BLaER1 treated with 17β-estradiol and CSF1 and Interleukin-3, amounts not matched to agents 10 nM and 100 nM (cell line): ENCODE measurements at regions not wholly inside any gene's neighbourhood (a gene's known extent, or its start where the extent isn't known, plus 50 kb on each side); places are given as distances from the start of the nearest gene placed in this dataset.
"Not testable (repeated sequence)": the region's sequence is repeated elsewhere in the genome, so short reads cannot be mapped to it uniquely, and the experiment has no call there.

Experiments used
- H3K27ac ChIP-seq, 11 experiments: shearing (Covaris generic); formaldehyde crosslinking; 2 replicates each; pipeline ENCODE4 v1.8.1; 2022
- H3K27me3 ChIP-seq, 11 experiments: shearing (Covaris generic); formaldehyde crosslinking; 2 replicates each; pipeline ENCODE4 v1.8.1; 2022
- H3K36me3 ChIP-seq, 11 experiments: shearing (Covaris generic); formaldehyde crosslinking; 2 replicates each; pipeline ENCODE4 v1.8.1; 2022
- H3K4me1 ChIP-seq, 10 experiments: shearing (Covaris generic); formaldehyde crosslinking; 2 replicates each; pipeline ENCODE4 v1.8.1; 2022
- H3K4me2 ChIP-seq, 11 experiments: shearing (Covaris generic); formaldehyde crosslinking; 2 replicates each; pipeline ENCODE4 v1.8.1; 2022
- H3K4me3 ChIP-seq, 10 experiments: shearing (Covaris generic); formaldehyde crosslinking; 2 replicates each; pipeline ENCODE4 v1.8.1; 2022
- H3K9ac ChIP-seq, 11 experiments: shearing (Covaris generic); formaldehyde crosslinking; 2 replicates each; pipeline ENCODE4 v1.8.1; 2022
- H3K9me3 ChIP-seq, 11 experiments: shearing (Covaris generic); formaldehyde crosslinking; replicated peaks in 1 of 11; 2 replicates each; pipeline ENCODE4 v1.8.1; 2022
- H4K20me1 ChIP-seq, 11 experiments: shearing (Covaris generic); formaldehyde crosslinking; 2 replicates each; pipeline ENCODE4 v1.8.1; 2022
- Cebpa-rat ChIP-seq, 11 experiments: shearing (Covaris generic); IDR thresholded peaks; 2 replicates each; pipeline ENCODE4 v1.8.1; 2022

DNA sequence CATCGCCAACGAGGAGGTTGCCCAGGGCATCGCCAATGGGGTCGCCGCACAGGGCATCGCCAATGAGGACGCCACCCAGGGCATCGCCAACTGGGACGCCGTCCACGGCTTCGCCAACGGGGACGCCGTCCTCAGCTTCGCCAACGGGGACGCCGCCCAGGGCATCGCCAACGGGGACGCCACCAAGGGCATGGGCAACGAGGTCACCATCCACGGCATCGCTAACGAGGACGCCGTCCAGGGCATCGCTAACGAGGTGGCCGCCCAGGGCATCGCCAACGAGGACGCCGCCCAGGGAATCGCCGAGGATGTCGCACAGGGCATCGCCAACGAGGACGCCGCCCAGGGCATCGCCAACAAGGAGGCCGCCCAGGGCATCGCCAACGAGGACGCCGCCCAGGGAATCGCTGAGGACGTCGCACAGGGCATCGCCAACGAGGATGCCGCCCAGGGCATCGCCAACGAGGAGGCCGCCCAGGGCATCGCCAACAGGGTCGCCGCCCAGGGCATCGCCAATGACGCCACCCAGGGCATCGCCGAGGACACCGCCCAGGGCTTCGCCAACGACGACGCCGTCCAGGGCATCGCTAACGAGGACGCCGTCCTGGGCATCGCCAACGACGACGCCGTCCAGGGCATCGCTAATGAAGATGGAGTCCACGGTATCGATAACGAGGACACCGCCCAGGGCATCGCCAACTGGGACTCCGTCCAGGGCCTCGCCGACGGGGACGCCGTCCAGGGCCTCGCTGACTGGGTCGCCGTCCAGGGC, 945.7 kb downstream of the TUBA3C start:
- no peaks in the 10 kb centered on the region for H4K20me1 ChIP-seq
- peaks cover 50 to 54% (median 53%) of the 10 kb centered on the region in 11 experiments for H3K9me3 ChIP-seq
- no peak overlapping the region for H3K27ac ChIP-seq
- no peak overlapping the region for H3K4me2 ChIP-seq
- H3K36me3 ChIP-seq, result no peaks in the 10 kb centered on the region
- H3K4me3 ChIP-seq, result no peak overlapping the region
- H3K4me1 ChIP-seq, result no peaks in the 10 kb centered on the region
- TF ChIP-seq Cebpa-rat (IDR thresholded peaks at IDR 0.05), result no peak
- no peaks in the 10 kb centered on the region for H3K27me3 ChIP-seq
- no peak overlapping the region for H3K9ac ChIP-seq

DNA sequence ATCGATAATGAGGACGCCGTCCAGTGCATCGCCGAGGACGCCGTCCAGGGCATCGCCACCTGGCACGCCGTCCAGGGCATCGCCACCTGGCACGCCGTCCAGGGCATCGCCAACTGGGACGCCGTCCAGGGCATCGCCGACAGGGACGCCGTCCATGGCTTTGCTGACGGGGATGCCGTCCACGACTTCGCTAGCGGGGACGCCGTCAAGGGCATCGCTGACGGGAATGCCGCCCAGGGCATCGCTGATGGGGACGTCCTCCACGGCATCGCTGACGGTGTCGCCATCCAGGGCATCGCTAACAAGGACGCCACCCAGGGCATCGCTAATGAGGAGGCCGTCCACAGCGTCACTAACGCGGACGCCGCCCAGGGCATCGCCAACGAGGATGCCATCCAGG, 946.5 kb downstream of the TUBA3C start:
- TF ChIP-seq Cebpa-rat (IDR thresholded peaks at IDR 0.05), result no peak
- H3K9me3 ChIP-seq, result peaks cover 50 to 54% (median 53%) of the 10 kb centered on the region in 11 experiments
- H4K20me1 ChIP-seq, result no peaks in the 10 kb centered on the region
- H3K4me2 ChIP-seq, result no peak overlapping the region
- H3K4me3 ChIP-seq, result no peak overlapping the region
- no peak overlapping the region for H3K27ac ChIP-seq
- no peaks in the 10 kb centered on the region for H3K4me1 ChIP-seq
- no peak overlapping the region for H3K9ac ChIP-seq
- no peaks in the 10 kb centered on the region for H3K27me3 ChIP-seq
- H3K36me3 ChIP-seq, result no peaks in the 10 kb centered on the region

DNA sequence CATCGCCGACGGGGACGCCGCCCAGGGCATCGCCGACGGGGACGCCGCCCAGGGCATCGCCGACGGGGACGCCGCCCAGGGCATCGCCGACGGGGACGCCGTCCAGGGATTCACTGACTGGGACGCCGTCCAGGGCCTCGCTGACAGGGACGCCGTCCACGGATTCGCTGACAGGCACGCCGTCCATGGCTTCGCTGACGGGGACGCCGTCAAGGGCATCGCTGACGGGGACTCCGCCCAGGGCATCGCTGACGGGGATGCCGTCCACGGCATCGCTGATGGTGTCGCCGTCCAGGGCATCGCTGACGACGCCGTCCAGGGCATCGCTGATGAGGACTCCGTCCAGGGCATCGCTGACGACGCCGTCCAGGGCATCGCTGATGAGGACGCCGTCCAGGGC, 947.2 kb downstream of the TUBA3C start:
- H3K27ac ChIP-seq, H3K4me2 ChIP-seq, H3K4me3 ChIP-seq: not testable (repeated sequence)

DNA sequence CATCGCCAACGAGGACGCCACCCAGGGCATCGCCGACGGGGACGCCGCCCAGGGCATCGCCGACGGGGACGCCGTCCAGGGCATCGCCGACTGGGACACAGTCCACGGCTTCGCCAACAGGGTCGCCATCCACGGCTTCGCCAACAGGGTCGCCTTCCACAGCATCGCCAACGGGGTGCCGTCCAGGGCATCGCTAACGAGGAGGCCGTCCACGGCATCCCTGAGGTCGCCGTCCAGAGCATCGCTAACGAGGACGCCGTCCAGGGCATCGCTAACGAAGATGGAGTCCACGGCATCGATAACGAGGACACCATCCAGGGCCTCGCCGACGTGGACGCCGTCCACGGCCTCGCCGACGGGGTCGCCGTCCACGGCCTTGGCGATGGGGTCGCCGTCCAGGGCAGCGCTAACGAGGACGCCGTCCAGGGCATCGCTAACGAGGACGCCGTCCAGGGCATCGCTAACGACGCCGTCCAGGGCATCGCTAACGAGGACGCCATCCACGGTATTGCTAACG, 947.8 kb downstream of the TUBA3C start:
- H3K27me3 ChIP-seq, result no peaks in the 10 kb centered on the region

More for the DNA sequence above, 947.2 kb downstream of the TUBA3C start:
- H3K27me3 ChIP-seq, H3K4me1 ChIP-seq, H4K20me1 ChIP-seq, H3K36me3 ChIP-seq, H3K9ac ChIP-seq: not testable (repeated sequence)
- peaks cover 50 to 54% (median 53%) of the 10 kb centered on the region in 11 experiments for H3K9me3 ChIP-seq

DNA sequence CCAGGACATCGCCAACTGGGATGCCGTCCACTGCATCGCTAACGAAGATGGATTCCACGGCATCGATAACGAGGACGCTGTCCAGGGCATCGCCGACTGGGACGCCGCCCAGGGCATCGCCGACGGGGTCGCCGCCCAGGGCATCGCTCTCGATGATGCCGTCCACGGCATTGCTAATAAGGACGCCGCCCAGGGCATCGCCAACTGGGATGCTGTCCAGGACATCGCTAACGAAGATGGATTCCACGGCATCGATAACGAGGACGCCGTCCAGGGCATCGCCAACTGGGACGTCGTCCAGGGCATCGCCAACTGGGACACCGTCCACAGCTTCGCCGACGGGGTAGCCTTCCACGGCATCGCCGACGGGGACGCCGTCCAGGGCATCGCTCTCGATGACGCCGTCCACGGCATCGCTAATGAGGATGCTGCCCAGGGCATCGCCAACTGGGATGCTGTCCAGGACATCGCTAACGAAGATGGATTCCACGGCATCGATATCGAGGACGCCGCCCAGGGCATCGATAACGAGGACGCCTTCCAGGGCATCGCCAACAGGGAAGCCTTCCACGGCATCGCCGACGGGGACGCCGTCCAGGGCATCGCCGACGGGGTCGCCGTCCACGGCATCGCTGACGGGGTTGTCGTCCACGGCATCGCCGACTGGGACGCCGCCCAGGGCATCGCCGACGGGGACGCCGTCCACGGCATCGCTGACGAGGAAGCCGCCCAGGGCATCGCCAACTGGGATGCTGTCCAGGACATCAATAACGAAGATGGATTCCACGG, 948.4 kb downstream of the TUBA3C start:
- H3K9me3 ChIP-seq, result peaks cover 50 to 54% (median 53%) of the 10 kb centered on the region in 11 experiments
- no peaks in the 10 kb centered on the region for H3K27me3 ChIP-seq

More for the DNA sequence above, 947.8 kb downstream of the TUBA3C start:
- Histone ChIP-seq H3K9me3 (peaks cover 50 to 54% (median 53%) of the 10 kb centered on the region in 11 experiments), H3K27ac (no peak overlapping the region), H4K20me1 (no peaks in the 10 kb centered on the region), H3K4me3 (no peak overlapping the region), H3K4me1 (no peaks in the 10 kb centered on the region), H3K4me2 (no peak overlapping the region), H3K9ac (no peak overlapping the region), H3K36me3 (no peaks in the 10 kb centered on the region)
- no peak for TF ChIP-seq Cebpa-rat (IDR thresholded peaks at IDR 0.05)

DNA sequence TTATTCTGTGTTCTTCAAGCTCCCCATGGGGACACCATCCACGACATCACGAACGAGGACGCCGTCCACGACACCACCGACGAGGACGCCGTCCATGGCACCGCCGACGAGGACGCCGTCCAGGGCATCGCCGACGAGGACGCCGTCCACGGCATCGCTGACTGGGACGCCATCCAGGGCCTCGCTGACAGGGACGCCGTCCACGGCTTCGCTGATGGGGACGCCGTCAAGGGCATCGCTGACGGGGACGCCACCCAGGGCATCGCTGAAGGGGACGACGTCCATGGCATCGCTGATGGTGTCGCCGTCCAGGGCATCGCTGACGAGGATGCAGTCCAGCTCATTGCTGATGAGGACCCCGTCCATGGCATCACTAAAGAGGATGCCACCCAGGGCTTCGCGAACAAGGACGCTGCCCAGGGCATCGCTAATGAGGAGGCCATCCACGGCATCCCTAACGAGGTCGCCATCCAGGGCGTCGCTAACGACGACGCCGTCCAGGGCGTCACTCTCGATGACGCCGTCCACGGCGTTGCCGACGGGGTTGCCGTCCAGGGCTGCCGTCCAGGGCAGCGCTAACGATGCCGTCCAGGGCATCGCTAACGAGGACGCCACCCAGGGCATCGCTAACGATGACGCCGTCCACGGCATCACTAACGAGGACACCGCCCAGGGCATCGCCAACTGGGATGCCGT, 949.2 kb downstream of the TUBA3C start:
- H3K9me3 ChIP-seq, result peaks cover 50 to 54% (median 53%) of the 10 kb centered on the region in 11 experiments
- no peaks in the 10 kb centered on the region for H3K4me1 ChIP-seq
- H3K9ac ChIP-seq, result no peak overlapping the region
- H3K27ac ChIP-seq, result no peak overlapping the region
- H3K36me3 ChIP-seq, result no peaks in the 10 kb centered on the region
- no peaks in the 10 kb centered on the region for H3K27me3 ChIP-seq
- TF ChIP-seq Cebpa-rat (IDR thresholded peaks at IDR 0.05), result no peak
- H4K20me1 ChIP-seq, result no peaks in the 10 kb centered on the region
- no peak overlapping the region for H3K4me2 ChIP-seq
- H3K4me3 ChIP-seq, result no peak overlapping the region

More for the DNA sequence above, 948.4 kb downstream of the TUBA3C start:
- Histone ChIP-seq H3K9ac (no peak overlapping the region), H3K4me1 (no peaks in the 10 kb centered on the region), H3K4me3 (no peak overlapping the region), H3K27ac (no peak overlapping the region), H4K20me1 (no peaks in the 10 kb centered on the region), H3K36me3 (no peaks in the 10 kb centered on the region), H3K4me2 (no peak overlapping the region)
- TF ChIP-seq Cebpa-rat (IDR thresholded peaks at IDR 0.05), result no peak

DNA sequence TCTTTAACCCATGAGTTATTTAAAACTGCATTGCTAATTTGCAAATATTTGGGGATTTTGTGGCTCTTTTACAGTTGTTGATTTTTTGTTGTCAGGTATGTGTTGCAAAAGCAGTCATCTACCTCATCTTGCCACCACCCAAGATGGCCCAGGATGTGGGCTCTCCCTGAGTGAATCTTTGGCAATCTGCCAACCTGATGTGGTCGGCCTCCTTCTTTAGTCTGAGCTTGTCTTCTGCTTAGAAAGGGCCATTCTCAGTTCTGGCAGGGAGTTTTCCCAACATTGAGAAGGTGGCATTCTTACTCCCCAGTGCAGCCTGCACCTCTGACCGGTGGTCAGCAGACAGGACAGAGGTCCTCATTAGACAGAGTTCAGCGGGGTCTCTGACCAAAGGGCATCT, 957.2 kb downstream of the TUBA3C start:
- H3K9me3 ChIP-seq, H3K9ac ChIP-seq, H3K4me1 ChIP-seq, H3K4me3 ChIP-seq, H4K20me1 ChIP-seq, H3K27me3 ChIP-seq, H3K27ac ChIP-seq, H3K36me3 ChIP-seq: not testable (repeated sequence)
- peak overlapping the region in 6 of 11 experiments; percentile 15 to 39 (median 32); a peak in 8 of 22 replicates for H3K4me2 ChIP-seq

DNA sequence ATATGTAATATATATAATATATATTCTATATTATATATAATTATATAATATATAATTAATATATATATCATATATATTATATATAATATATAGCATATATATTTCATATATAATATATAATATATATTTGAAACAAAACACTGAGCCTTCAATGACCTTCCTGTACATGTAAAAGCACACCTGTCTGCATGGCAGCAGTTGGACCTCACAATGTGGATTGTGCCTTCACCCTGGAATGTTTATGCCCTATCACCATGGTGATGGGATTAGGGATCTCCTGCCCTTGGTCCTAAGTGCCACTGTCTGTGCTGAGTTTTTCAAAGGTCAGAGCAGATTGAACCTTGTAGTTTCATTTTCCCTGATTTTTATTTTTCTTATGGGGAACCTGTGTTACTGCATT, 966.9 kb downstream of the TUBA3C start:
- not testable (repeated sequence) for H3K4me1 ChIP-seq, H3K4me3 ChIP-seq, H4K20me1 ChIP-seq, H3K9ac ChIP-seq, H3K27ac ChIP-seq, H3K36me3 ChIP-seq, H3K4me2 ChIP-seq, H3K27me3 ChIP-seq
- peaks cover 0 to 14% (median 7%) of the 10 kb centered on the region in 11 experiments; a peak in 9 of 22 replicates for H3K9me3 ChIP-seq

DNA sequence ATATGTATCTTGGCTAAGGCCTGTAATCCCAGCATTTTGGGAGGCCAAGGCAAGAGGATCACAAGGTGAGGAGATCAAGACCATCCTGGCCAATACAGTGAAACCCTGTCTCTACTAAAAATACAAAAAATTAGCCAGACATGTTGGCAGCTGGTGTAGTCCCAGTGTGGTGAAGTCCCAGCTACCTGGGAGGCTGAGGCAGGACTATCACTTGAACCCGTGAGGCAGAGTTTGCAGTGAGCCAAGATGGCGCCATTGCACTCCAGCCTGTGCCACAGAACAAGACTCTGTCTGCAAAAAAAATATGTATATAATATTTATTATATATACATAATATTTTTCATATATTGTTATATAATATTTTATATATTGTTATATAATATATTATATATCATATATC, 968.1 kb downstream of the TUBA3C start:
- not testable (repeated sequence) for H3K4me3 ChIP-seq, H3K27ac ChIP-seq, H3K4me1 ChIP-seq, H3K27me3 ChIP-seq, H3K9ac ChIP-seq, H4K20me1 ChIP-seq, H3K36me3 ChIP-seq, H3K4me2 ChIP-seq
- H3K9me3 ChIP-seq, result peaks cover 0 to 14% (median 7%) of the 10 kb centered on the region in 11 experiments; a peak in 9 of 22 replicates
